ENCODE measurements at regions not wholly inside any gene's neighbourhood (a gene's known extent, or its start where the extent isn't known, plus 50 kb on each side); places are given as distances from the start of the nearest gene placed in this dataset.
"Not testable (repeated sequence)": the region's sequence is repeated elsewhere in the genome, so short reads cannot be mapped to it uniquely, and the experiment has no call there.

- no peaks in the 10 kb centered on the region for H3K36me3 ChIP-seq
- no peaks in the 10 kb centered on the region for H3K4me1 ChIP-seq
- H3K4me3 ChIP-seq, result no peak overlapping the region
- no peak overlapping the region for H3K27ac ChIP-seq
- no peaks in the 10 kb centered on the region for H3K27me3 ChIP-seq
- H3K9me3 ChIP-seq, result no peaks in the 10 kb centered on the region
- no peak for TF ChIP-seq EP300 (IDR thresholded peaks at IDR 0.05; ENCODE audit: low read depth)
- no peak for TF ChIP-seq CTCF (IDR thresholded peaks at IDR 0.05)
- no peak for TF ChIP-seq POLR2AphosphoS5 (IDR thresholded peaks at IDR 0.05)
- TF ChIP-seq POLR2A (IDR thresholded peaks at IDR 0.05), result no peak
- intact Hi-C loops (cut with DNase I; ENCODE audit: low total_unique reads), result no loop called here
- WGBS, 2 donors (ENCODE audit: low coverage in 1 of 2), result 83 to 84% methylated on average over 5 to 7 of the region's 7 CpGs
- no peak for DNase-seq
- in situ Hi-C loops (cut with MboI; ENCODE audit: low pct_ligation_motif_present in 1 of 4, low pct_unique_long_range_greater_than_20kb in 1 of 4, low sequenced_read_pairs in 3 of 4), result no loop called here
These were observed 64.4 kb upstream of the TRHDE start for GRCh38 chr12:72207486-72208409.

- Histone ChIP-seq H3K4me3 (no peak overlapping the region), H3K9me3 (no peaks in the 10 kb centered on the region), H3K27me3 (no peaks in the 10 kb centered on the region), H3K4me1 (no peaks in the 10 kb centered on the region), H3K27ac (no peak overlapping the region), H3K36me3 (no peaks in the 10 kb centered on the region)
- 55 to 65% methylated on average over 2 of the region's 2 CpGs for WGBS, 2 donors (ENCODE audit: low coverage in 1 of 2)
- in situ Hi-C loops (cut with MboI; ENCODE audit: low pct_ligation_motif_present in 1 of 4, low pct_unique_long_range_greater_than_20kb in 1 of 4, low sequenced_read_pairs in 3 of 4) (no loop called here), intact Hi-C loops (cut with DNase I; ENCODE audit: low total_unique reads) (no loop called here)
- no peak for DNase-seq
- TF ChIP-seq EP300 (IDR thresholded peaks at IDR 0.05; ENCODE audit: low read depth) (no peak), POLR2AphosphoS5 (IDR thresholded peaks at IDR 0.05) (no peak), CTCF (IDR thresholded peaks at IDR 0.05) (no peak), POLR2A (IDR thresholded peaks at IDR 0.05) (no peak)
These were observed 63.1 kb upstream of the TRHDE start for GRCh38 chr12:72209086-72209485.

GRCh38 chr12:72214163-72214562 is 58.0 kb upstream of the TRHDE start:
- H3K4me1 ChIP-seq, result no peaks in the 10 kb centered on the region
- no peak for TF ChIP-seq CTCF (IDR thresholded peaks at IDR 0.05)
- no peak overlapping the region for H3K27ac ChIP-seq
- intact Hi-C loops (cut with DNase I; ENCODE audit: low total_unique reads) (no loop called here), in situ Hi-C loops (cut with MboI; ENCODE audit: low pct_ligation_motif_present in 1 of 4, low pct_unique_long_range_greater_than_20kb in 1 of 4, low sequenced_read_pairs in 3 of 4) (no loop called here)
- H3K27me3 ChIP-seq, result no peaks in the 10 kb centered on the region
- H3K4me3 ChIP-seq, result no peak overlapping the region
- no peaks in the 10 kb centered on the region for H3K9me3 ChIP-seq
- no peaks in the 10 kb centered on the region for H3K36me3 ChIP-seq
- 50 to 63% methylated on average over 4 of the region's 4 CpGs for WGBS, 2 donors (ENCODE audit: low coverage in 1 of 2)
- DNase-seq, result no peak

- in situ Hi-C loops (cut with MboI; ENCODE audit: low pct_ligation_motif_present in 1 of 4, low pct_unique_long_range_greater_than_20kb in 1 of 4, low sequenced_read_pairs in 3 of 4); DNase-seq; H3K9me3 ChIP-seq; H3K36me3 ChIP-seq; H3K4me3 ChIP-seq; intact Hi-C loops (cut with DNase I; ENCODE audit: low total_unique reads); H3K4me1 ChIP-seq; H3K27ac ChIP-seq; H3K27me3 ChIP-seq: not testable (repeated sequence)
- WGBS, 2 donors (ENCODE audit: low coverage in 1 of 2), result 81% methylated on average over 2 of the region's 3 CpGs; no CpG with 5 or more reads in 1 of the 2 donors
These were observed 56.9 kb upstream of the TRHDE start for GRCh38 chr12:72215287-72215686.

GRCh38 chr12:72219937-72220336 is 52.2 kb upstream of the TRHDE start:
- Histone ChIP-seq H3K9me3 (no peaks in the 10 kb centered on the region), H3K4me3 (no peak overlapping the region), H3K4me1 (no peaks in the 10 kb centered on the region), H3K27me3 (no peaks in the 10 kb centered on the region), H3K27ac (no peak overlapping the region), H3K36me3 (no peaks in the 10 kb centered on the region)
- intact Hi-C loops (cut with DNase I; ENCODE audit: low total_unique reads) (no loop called here), in situ Hi-C loops (cut with MboI; ENCODE audit: low pct_ligation_motif_present in 1 of 4, low pct_unique_long_range_greater_than_20kb in 1 of 4, low sequenced_read_pairs in 3 of 4) (no loop called here)
- TF ChIP-seq POLR2AphosphoS5 (IDR thresholded peaks at IDR 0.05) (no peak), CTCF (IDR thresholded peaks at IDR 0.05) (no peak), POLR2A (IDR thresholded peaks at IDR 0.05) (no peak), EP300 (IDR thresholded peaks at IDR 0.05; ENCODE audit: low read depth) (no peak)
- DNase-seq, result no peak
